ENCODE measurements at regions not wholly inside any gene's neighbourhood (a gene's known extent, or its start where the extent isn't known, plus 50 kb on each side); places are given as distances from the start of the nearest gene placed in this dataset.

- no peak for TF ChIP-seq CTCF (IDR thresholded peaks at IDR 0.05; ENCODE audit: low read length)
- no peak for TF ChIP-seq EZH2 (IDR thresholded peaks at IDR 0.05; ENCODE audit: borderline replicate concordance, low read length)
Measured at GRCh38 chr4:123889507-123889906, 492.9 kb downstream of the SPRY1 start.
